Activated naive CD8-positive, alpha-beta T cell treated with anti-CD3 and anti-CD28 coated beads, Interleukin-2, amount 50 U/mL, for 24 hours (primary cell): ENCODE measurements at regions not wholly inside any gene's neighbourhood (a gene's known extent, or its start where the extent isn't known, plus 50 kb on each side); places are given as distances from the start of the nearest gene placed in this dataset.
"Not testable (repeated sequence)": the region's sequence is repeated elsewhere in the genome, so short reads cannot be mapped to it uniquely, and the experiment has no call there.

Experiments
- ATAC-seq: fragments of 150-1000 bp; cut with Tn5 transposase; one replicate; pipeline ENCODE4 v1.10.0; 2021
- DNase-seq: peaks from one replicate; pipeline ENCODE4 v3.0.0; 2021
- H3K27ac Mint-ChIP-seq: one replicate; pipeline ENCODE4 v1.8.0; 2021; ENCODE audit warnings: mild to moderate bottlenecking, mixed read lengths
- H3K27me3 Mint-ChIP-seq: one replicate; pipeline ENCODE4 v1.8.0; 2021; ENCODE audit warnings: mixed read lengths
- H3K36me3 Mint-ChIP-seq: one replicate; pipeline ENCODE4 v1.8.0; 2021; ENCODE audit warnings: low read depth, mixed read lengths
- H3K4me1 Mint-ChIP-seq: one replicate; pipeline ENCODE4 v1.8.0; 2021; ENCODE audit warnings: mixed read lengths
- H3K4me3 Mint-ChIP-seq: one replicate; pipeline ENCODE4 v1.8.0; 2021; ENCODE audit warnings: mild to moderate bottlenecking, moderate library complexity, mixed read lengths
- H3K9me3 Mint-ChIP-seq: one replicate; pipeline ENCODE4 v1.8.0; 2021; ENCODE audit warnings: mixed read lengths

- no peak for ATAC-seq
- H3K27me3 Mint-ChIP-seq = no peaks in the 10 kb centered on the region
- H3K27ac Mint-ChIP-seq = peak overlapping the region; percentile 49
- H3K9me3 Mint-ChIP-seq = no peaks in the 10 kb centered on the region
- no peak for DNase-seq
- H3K4me3 Mint-ChIP-seq = no peak overlapping the region
- peaks cover 18% of the 10 kb centered on the region for H3K36me3 Mint-ChIP-seq
- H3K4me1 Mint-ChIP-seq = peaks cover 57% of the 10 kb centered on the region
Observed at GRCh38 chrX:39251995-39252394, 450.7 kb downstream of the MID1IP1 start.

- no peaks in the 10 kb centered on the region for H3K27me3 Mint-ChIP-seq
- no peak overlapping the region for H3K27ac Mint-ChIP-seq
- ATAC-seq = peak; percentile 59
- no peak for DNase-seq
- H3K36me3 Mint-ChIP-seq = peaks cover 18% of the 10 kb centered on the region
- H3K4me3 Mint-ChIP-seq = no peak overlapping the region
- peaks cover 54% of the 10 kb centered on the region for H3K4me1 Mint-ChIP-seq
- no peaks in the 10 kb centered on the region for H3K9me3 Mint-ChIP-seq
Observed at GRCh38 chrX:39253551-39253950, 452.3 kb downstream of the MID1IP1 start.

GRCh38 chrX:39258331-39258730 lies 457.1 kb downstream of the MID1IP1 start:
- Mint-ChIP-seq H3K27ac (no peak overlapping the region), H3K4me3 (no peak overlapping the region), H3K9me3 (no peaks in the 10 kb centered on the region), H3K4me1 (peaks cover 40% of the 10 kb centered on the region), H3K36me3 (peaks cover 8% of the 10 kb centered on the region), H3K27me3 (no peaks in the 10 kb centered on the region)
- no peak for DNase-seq
- ATAC-seq = no peak

- ATAC-seq = no peak
Observed at GRCh38 chrX:39260965-39261364, 459.7 kb downstream of the MID1IP1 start.

GRCh38 chrX:39261446-39262147 lies 460.3 kb downstream of the MID1IP1 start:
- Mint-ChIP-seq H3K9me3 (peaks cover 6% of the 10 kb centered on the region), H3K4me3 (no peak overlapping the region), H3K4me1 (peaks cover 55% of the 10 kb centered on the region), H3K27ac (peak overlapping the region; percentile 91), H3K27me3 (no peaks in the 10 kb centered on the region), H3K36me3 (peaks cover 13% of the 10 kb centered on the region)
- ATAC-seq = peak; percentile 66
- no peak for DNase-seq

More at GRCh38 chrX:39260965-39261364, 459.7 kb downstream of the MID1IP1 start:
- no peaks in the 10 kb centered on the region for H3K27me3 Mint-ChIP-seq
- H3K4me3 Mint-ChIP-seq = no peak overlapping the region
- peaks cover 9% of the 10 kb centered on the region for H3K36me3 Mint-ChIP-seq
- no peak for DNase-seq
- peak overlapping the region; percentile 91 for H3K27ac Mint-ChIP-seq
- H3K9me3 Mint-ChIP-seq = peaks cover 3% of the 10 kb centered on the region
- peaks cover 49% of the 10 kb centered on the region for H3K4me1 Mint-ChIP-seq

- Mint-ChIP-seq H3K4me1 (peaks cover 62% of the 10 kb centered on the region), H3K36me3 (peaks cover 14% of the 10 kb centered on the region), H3K27me3 (no peaks in the 10 kb centered on the region), H3K9me3 (peaks cover 11% of the 10 kb centered on the region), H3K4me3 (peak overlapping the region; percentile 13), H3K27ac (peak overlapping the region; percentile 86)
- DNase-seq = no peak
- peak; percentile 31 for ATAC-seq
Observed at GRCh38 chrX:39262641-39263040, 461.4 kb downstream of the MID1IP1 start.

- Mint-ChIP-seq H3K4me3 (no peak overlapping the region), H3K4me1 (peaks cover 76% of the 10 kb centered on the region), H3K27me3 (no peaks in the 10 kb centered on the region), H3K27ac (peak overlapping the region; percentile 86), H3K9me3 (peaks cover 18% of the 10 kb centered on the region), H3K36me3 (peaks cover 19% of the 10 kb centered on the region)
- no peak for DNase-seq
- peak; percentile 51 for ATAC-seq
Observed at GRCh38 chrX:39264023-39264422, 462.8 kb downstream of the MID1IP1 start.

- no peak for DNase-seq
- H3K4me1 Mint-ChIP-seq = peaks cover 63% of the 10 kb centered on the region
- no peak for ATAC-seq
- peaks cover 19% of the 10 kb centered on the region for H3K36me3 Mint-ChIP-seq
- peak overlapping the region; percentile 75 for H3K27ac Mint-ChIP-seq
- H3K9me3 Mint-ChIP-seq = peaks cover 21% of the 10 kb centered on the region
- no peaks in the 10 kb centered on the region for H3K27me3 Mint-ChIP-seq
- H3K4me3 Mint-ChIP-seq = no peak overlapping the region
Observed at GRCh38 chrX:39267176-39267575, 465.9 kb downstream of the MID1IP1 start.

GRCh38 chrX:39268207-39268606 lies 466.9 kb downstream of the MID1IP1 start:
- Mint-ChIP-seq H3K27ac (peak overlapping the region; percentile 75), H3K4me3 (no peak overlapping the region), H3K27me3 (no peaks in the 10 kb centered on the region)

GRCh38 chrX:39275500-39276068 lies 474.3 kb downstream of the MID1IP1 start:
- H3K4me3 Mint-ChIP-seq = no peak overlapping the region
- peaks cover 7% of the 10 kb centered on the region for H3K36me3 Mint-ChIP-seq
- no peaks in the 10 kb centered on the region for H3K4me1 Mint-ChIP-seq
- no peaks in the 10 kb centered on the region for H3K27me3 Mint-ChIP-seq
- DNase-seq (no peak), ATAC-seq (no peak)
- no peak overlapping the region for H3K27ac Mint-ChIP-seq
- H3K9me3 Mint-ChIP-seq = peaks cover 9% of the 10 kb centered on the region

More at GRCh38 chrX:39268207-39268606, 466.9 kb downstream of the MID1IP1 start:
- peaks cover 21% of the 10 kb centered on the region for H3K9me3 Mint-ChIP-seq
- ATAC-seq (no peak), DNase-seq (no peak)
- H3K4me1 Mint-ChIP-seq = peaks cover 52% of the 10 kb centered on the region
- peaks cover 19% of the 10 kb centered on the region for H3K36me3 Mint-ChIP-seq

GRCh38 chrX:39277685-39278390 lies 476.6 kb downstream of the MID1IP1 start:
- H3K27me3 Mint-ChIP-seq, H3K9me3 Mint-ChIP-seq, ATAC-seq, H3K4me1 Mint-ChIP-seq, H3K27ac Mint-ChIP-seq, DNase-seq, H3K4me3 Mint-ChIP-seq: not testable (repeated sequence)
- H3K36me3 Mint-ChIP-seq = peaks cover 16% of the 10 kb centered on the region

GRCh38 chrX:39283239-39283638 lies 482.0 kb downstream of the MID1IP1 start:
- H3K9me3 Mint-ChIP-seq = peaks cover 22% of the 10 kb centered on the region
- no peaks in the 10 kb centered on the region for H3K27me3 Mint-ChIP-seq
- no peak overlapping the region for H3K27ac Mint-ChIP-seq
- no peaks in the 10 kb centered on the region for H3K4me1 Mint-ChIP-seq
- ATAC-seq = no peak
- DNase-seq = no peak
- no peak overlapping the region for H3K4me3 Mint-ChIP-seq
- peaks cover 28% of the 10 kb centered on the region for H3K36me3 Mint-ChIP-seq

- H3K27ac Mint-ChIP-seq = no peak overlapping the region
- no peaks in the 10 kb centered on the region for H3K27me3 Mint-ChIP-seq
- no peak for ATAC-seq
- no peak overlapping the region for H3K4me3 Mint-ChIP-seq
- H3K36me3 Mint-ChIP-seq = peaks cover 32% of the 10 kb centered on the region
- H3K9me3 Mint-ChIP-seq = peaks cover 27% of the 10 kb centered on the region
- no peak for DNase-seq
- H3K4me1 Mint-ChIP-seq = peaks cover 37% of the 10 kb centered on the region
Observed at GRCh38 chrX:39288592-39288991, 487.3 kb downstream of the MID1IP1 start.

- H3K27ac Mint-ChIP-seq = no peak overlapping the region
- H3K27me3 Mint-ChIP-seq = no peaks in the 10 kb centered on the region
- peaks cover 23% of the 10 kb centered on the region for H3K9me3 Mint-ChIP-seq
- ATAC-seq (peak; percentile 57), DNase-seq (no peak)
- peaks cover 46% of the 10 kb centered on the region for H3K4me1 Mint-ChIP-seq
- peaks cover 35% of the 10 kb centered on the region for H3K36me3 Mint-ChIP-seq
- no peak overlapping the region for H3K4me3 Mint-ChIP-seq
Observed at GRCh38 chrX:39289827-39290226, 488.6 kb downstream of the MID1IP1 start.

GRCh38 chrX:39293203-39293602 lies 491.9 kb downstream of the MID1IP1 start:
- H3K27me3 Mint-ChIP-seq = no peaks in the 10 kb centered on the region
- peaks cover 74% of the 10 kb centered on the region for H3K4me1 Mint-ChIP-seq
- peak overlapping the region; percentile 37 for H3K27ac Mint-ChIP-seq
- no peak for DNase-seq
- peaks cover 51% of the 10 kb centered on the region for H3K36me3 Mint-ChIP-seq
- peak overlapping the region; percentile 44 for H3K4me3 Mint-ChIP-seq
- peaks cover 29% of the 10 kb centered on the region for H3K9me3 Mint-ChIP-seq
- no peak for ATAC-seq
